HCT116 (cell line): ENCODE measurements at regions not wholly inside any gene's neighbourhood (a gene's known extent, or its start where the extent isn't known, plus 50 kb on each side); places are given as distances from the start of the nearest gene placed in this dataset.

Source experiments
- ATAC-seq: fragments of 200-7000 bp; cut with Tn5 transposase; 2 replicates; pipeline ENCODE4 v1.9.1; 2020; ENCODE audit warnings: mild to moderate bottlenecking, moderate library complexity
- BruUV-seq: library from RNA; stranded (reverse); fragments of 400-500 nt; replicated peaks from 2 replicates; lab custom pipeline; 2021; lab: Mats Ljungman, UMichigan
- CTCF ChIA-PET: fragments of 300-600 bp; sonication (Branson Sonifier 250); formaldehyde crosslinking; loops from one replicate; lab custom pipeline; 2021; ENCODE audit warnings: antibody characterized with exemption; lab: Charles Lee
- POLR2A ChIA-PET: fragments of 300-600, 350-600 bp; sonication (Branson Sonifier 250); formaldehyde crosslinking; loops from one replicate; lab custom pipeline; 2021; ENCODE audit warnings: antibody characterized with exemption; lab: Charles Lee
- RAD21 ChIA-PET, 2 experiments: fragments of 300-600 bp; sonication (Branson Sonifier 250); formaldehyde crosslinking; loops; one replicate each; lab custom pipeline; 2023; ENCODE audit warnings: low total read pairs in 2 of 2; ENCODE audit not compliant: uncharacterized antibody in 2 of 2, unreplicated experiment in 2 of 2, low non-redundant PET in 1 of 2; lab: Charles Lee
- DNase-seq: peaks from one replicate; pipeline ENCODE4 v3.0.0-alpha.2; 2010; ENCODE audit warnings: low read depth, low spot score
- H2AFZ ChIP-seq: fragments of 200-600 bp; shearing (Covaris generic), sonication (generic); 2 replicates; pipeline ENCODE4 v1.6.1; 2017; ENCODE audit warnings: low read depth, mixed run types, mixed read lengths, antibody characterized with exemption, low read length; ENCODE audit not compliant: poor library complexity, severe bottlenecking
- H3K27ac ChIP-seq: 2 replicates; pipeline ENCODE4 v1.5.1; 2012; ENCODE audit warnings: low read depth, low read length
- H3K27me3 ChIP-seq: fragments of 200-600 bp; sonication (generic); 2 replicates; pipeline ENCODE4 v1.6.1; 2016; ENCODE audit warnings: mixed run types, low read length, mixed read lengths; ENCODE audit not compliant: insufficient read depth
- H3K36me3 ChIP-seq, 2 experiments: fragments of 200-500 bp in 1 of 2; fragments of 200-600 bp in 1 of 2; sonication (Bioruptor generic) in 1 of 2; sonication (generic) in 1 of 2; 2 replicates each; pipeline versions ENCODE4 v1.5.1 to v1.6.1; 2014 to 2016; ENCODE audit warnings: low read length in 2 of 2, inconsistent platforms in 1 of 2, mixed read lengths in 1 of 2, mixed run types in 1 of 2; ENCODE audit not compliant: insufficient read depth in 2 of 2, control insufficient read depth in 1 of 2
- H3K4me1 ChIP-seq, 2 experiments: fragments of 200-600 bp in 1 of 2; sonication (generic) in 1 of 2; 2 replicates each; pipeline versions ENCODE4 v1.5.1 to v1.6.1; 2012 to 2017; ENCODE audit warnings: low read length in 2 of 2, inconsistent platforms in 1 of 2, mild to moderate bottlenecking in 1 of 2, mixed read lengths in 1 of 2, mixed run types in 1 of 2, moderate library complexity in 1 of 2; ENCODE audit not compliant: insufficient read depth in 2 of 2, control insufficient read depth in 1 of 2
- H3K4me2 ChIP-seq: fragments of 200-600 bp; sonication (generic); 2 replicates; pipeline ENCODE4 v1.6.1; 2017; ENCODE audit warnings: mixed run types, low read length, mixed read lengths
- H3K4me3 ChIP-seq, 2 experiments: fragments of 200-600 bp in 1 of 2; sonication (generic) in 1 of 2; replicated peaks in 1 of 2; 2 replicates each; pipeline ENCODE4 v1.5.1; 2011 to 2016; ENCODE audit warnings: low read length in 2 of 2, control low read depth in 1 of 2, low read depth in 1 of 2, mild to moderate bottlenecking in 1 of 2, mixed read lengths in 1 of 2, mixed run types in 1 of 2
- H3K79me2 ChIP-seq: fragments of 200-600 bp; sonication (generic); 2 replicates; pipeline ENCODE4 v1.6.1; 2017; ENCODE audit warnings: mild to moderate bottlenecking, mixed run types, low read length, moderate library complexity, mixed read lengths; ENCODE audit not compliant: insufficient read depth
- H3K9ac ChIP-seq: fragments of 200-600 bp; sonication (generic); 2 replicates; pipeline ENCODE4 v1.6.1; 2016; ENCODE audit warnings: low read length, mixed read lengths
- H3K9me2 ChIP-seq: fragments of 200-600 bp; sonication (generic), shearing (Covaris generic); 2 replicates; pipeline ENCODE4 v1.6.1; 2017; ENCODE audit warnings: mixed run types, mild to moderate bottlenecking, moderate library complexity; ENCODE audit not compliant: insufficient read depth
- H3K9me3 ChIP-seq, 2 experiments: fragments of 200-500 bp in 1 of 2; fragments of 200-600 bp in 1 of 2; sonication (Bioruptor generic) in 1 of 2; sonication (generic) in 1 of 2; 2 replicates each; pipeline ENCODE4 v1.6.1; 2014 to 2017; ENCODE audit warnings: low read length in 2 of 2, mixed read lengths in 2 of 2, inconsistent platforms in 1 of 2, low read depth in 1 of 2, mild to moderate bottlenecking in 1 of 2, mixed run types in 1 of 2, moderate library complexity in 1 of 2; ENCODE audit not compliant: control insufficient read depth in 1 of 2, insufficient read depth in 1 of 2
- H4K20me1 ChIP-seq: fragments of 200-600 bp; sonication (generic), shearing (Covaris generic); 2 replicates; pipeline ENCODE4 v1.6.1; 2017; ENCODE audit warnings: mixed run types, mild to moderate bottlenecking, moderate library complexity; ENCODE audit not compliant: insufficient read depth
- EGR1 ChIP-seq: IDR thresholded peaks from 2 replicates; pipeline ENCODE4 v1.6.1; 2012; ENCODE audit warnings: low read depth
- EZH2phosphoT487 ChIP-seq: fragments of 200-600 bp; IDR thresholded peaks from 2 replicates; pipeline ENCODE4 v1.6.1; 2018; ENCODE audit warnings: antibody characterized with exemption, borderline replicate concordance
- FOSL1 ChIP-seq: IDR thresholded peaks from 2 replicates; pipeline ENCODE4 v1.6.1; 2012; ENCODE audit warnings: low read depth
- JUND ChIP-seq: IDR thresholded peaks from 2 replicates; pipeline ENCODE4 v1.6.1; 2012
- POLR2AphosphoS5 ChIP-seq: IDR thresholded peaks from 2 replicates; pipeline ENCODE4 v1.6.1; 2011; ENCODE audit warnings: mild to moderate bottlenecking, low read depth, low read length, moderate library complexity
- RAD21 ChIP-seq: IDR thresholded peaks from 2 replicates; pipeline ENCODE4 v1.6.1; 2012; ENCODE audit warnings: low read depth, mild to moderate bottlenecking
- SIN3A ChIP-seq: IDR thresholded peaks from 2 replicates; pipeline ENCODE4 v1.6.1; 2012; ENCODE audit warnings: low read depth
- SP1 ChIP-seq: IDR thresholded peaks from 2 replicates; pipeline ENCODE4 v1.6.1; 2012; ENCODE audit warnings: low read depth
- SRF ChIP-seq: IDR thresholded peaks from 2 replicates; pipeline ENCODE4 v1.6.1; 2012; ENCODE audit warnings: low read depth
- TCF7L2 ChIP-seq: IDR thresholded peaks from 2 replicates; pipeline ENCODE4 v1.7.0; 2011; ENCODE audit warnings: borderline replicate concordance, inconsistent platforms; ENCODE audit not compliant: insufficient read depth, insufficient read length; ENCODE audit errors: extremely low read depth
- YY1 ChIP-seq: IDR thresholded peaks from 2 replicates; pipeline ENCODE4 v1.6.1; 2011; ENCODE audit warnings: low read length, low read depth, moderate library complexity, mild to moderate bottlenecking; ENCODE audit not compliant: insufficient replicate concordance; ENCODE audit errors: extremely low read depth
- intact Hi-C: fragments of 100-400 bp; cut with micrococcal nuclease; formaldehyde crosslinking; loops from 2 replicates; pipeline ENCODE4 v1.10.0; 2022
- TF ChIP-seq, protein P1 (sequence below), 3 experiments: fragments of 200-600 bp in 1 of 3; sonication (generic) in 1 of 3; IDR thresholded peaks in 2 of 3; conservative IDR thresholded peaks in 1 of 3; 2 replicates each; pipeline ENCODE4 v1.5.1; 2012 to 2017; ENCODE audit warnings: low read depth in 2 of 3, low read length in 2 of 3, antibody characterized with exemption in 1 of 3, borderline replicate concordance in 1 of 3, control low read depth in 1 of 3, mild to moderate bottlenecking in 1 of 3, mixed read lengths in 1 of 3, mixed run types in 1 of 3, moderate library complexity in 1 of 3; ENCODE audit not compliant: insufficient read depth in 1 of 3
- TF ChIP-seq, protein P2 (sequence below): IDR thresholded peaks from 2 replicates; pipeline ENCODE4 v1.6.1; 2012; ENCODE audit warnings: low read depth

DNA sequence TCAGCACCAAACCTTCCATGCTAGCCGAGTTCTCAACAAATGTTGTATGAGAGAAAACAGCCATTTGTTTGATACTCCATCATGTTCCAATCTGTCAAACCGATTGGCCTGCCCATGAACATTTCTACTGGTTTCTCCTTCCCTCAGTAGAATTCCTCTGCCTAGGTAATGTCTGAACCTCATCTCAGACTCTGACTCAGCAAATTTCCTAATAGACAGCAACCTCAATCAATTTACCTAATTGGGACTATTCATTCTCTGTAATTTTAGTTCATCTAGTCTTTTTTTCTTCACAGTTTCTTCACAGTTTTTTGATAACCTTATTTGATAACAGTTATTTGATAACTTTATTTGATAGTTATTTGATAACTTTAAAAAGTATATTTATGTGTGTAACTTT, 585.1 kb downstream of the DNAJB9 start:
- H3K27me3 ChIP-seq: no peaks in the 10 kb centered on the region
- H3K4me3 ChIP-seq: no peak overlapping the region
- no peaks in the 10 kb centered on the region for H3K36me3 ChIP-seq
- intact Hi-C loops: no loop called here
- ChIA-PET RAD21 (no interaction called here), CTCF (no interaction called here), POLR2A (no interaction called here)
- no peaks in the 10 kb centered on the region for H3K9me3 ChIP-seq
- H3K9ac ChIP-seq: no peak overlapping the region
- no peak overlapping the region for H2AFZ ChIP-seq
- no peak overlapping the region for H3K4me2 ChIP-seq
- no peak overlapping the region for H3K27ac ChIP-seq
- TF ChIP-seq SIN3A: no peak
- no peak for TF ChIP-seq YY1
- TF ChIP-seq SRF: no peak
- no peak for TF ChIP-seq JUND
- no peak for TF ChIP-seq RAD21
- no peak for TF ChIP-seq EZH2phosphoT487
- no peak for TF ChIP-seq SP1
- TF ChIP-seq, protein P1, sequence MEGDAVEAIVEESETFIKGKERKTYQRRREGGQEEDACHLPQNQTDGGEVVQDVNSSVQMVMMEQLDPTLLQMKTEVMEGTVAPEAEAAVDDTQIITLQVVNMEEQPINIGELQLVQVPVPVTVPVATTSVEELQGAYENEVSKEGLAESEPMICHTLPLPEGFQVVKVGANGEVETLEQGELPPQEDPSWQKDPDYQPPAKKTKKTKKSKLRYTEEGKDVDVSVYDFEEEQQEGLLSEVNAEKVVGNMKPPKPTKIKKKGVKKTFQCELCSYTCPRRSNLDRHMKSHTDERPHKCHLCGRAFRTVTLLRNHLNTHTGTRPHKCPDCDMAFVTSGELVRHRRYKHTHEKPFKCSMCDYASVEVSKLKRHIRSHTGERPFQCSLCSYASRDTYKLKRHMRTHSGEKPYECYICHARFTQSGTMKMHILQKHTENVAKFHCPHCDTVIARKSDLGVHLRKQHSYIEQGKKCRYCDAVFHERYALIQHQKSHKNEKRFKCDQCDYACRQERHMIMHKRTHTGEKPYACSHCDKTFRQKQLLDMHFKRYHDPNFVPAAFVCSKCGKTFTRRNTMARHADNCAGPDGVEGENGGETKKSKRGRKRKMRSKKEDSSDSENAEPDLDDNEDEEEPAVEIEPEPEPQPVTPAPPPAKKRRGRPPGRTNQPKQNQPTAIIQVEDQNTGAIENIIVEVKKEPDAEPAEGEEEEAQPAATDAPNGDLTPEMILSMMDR (IDR thresholded peaks at IDR 0.05 in 2 of 3, conservative IDR thresholded peaks at IDR 0.05 in 1 of 3; ENCODE audit: borderline replicate concordance in 1 of 3, insufficient read depth in 1 of 3, low read depth in 2 of 3, low read length in 2 of 3): no peak
- no peak for TF ChIP-seq POLR2AphosphoS5
- TF ChIP-seq, protein P2, sequence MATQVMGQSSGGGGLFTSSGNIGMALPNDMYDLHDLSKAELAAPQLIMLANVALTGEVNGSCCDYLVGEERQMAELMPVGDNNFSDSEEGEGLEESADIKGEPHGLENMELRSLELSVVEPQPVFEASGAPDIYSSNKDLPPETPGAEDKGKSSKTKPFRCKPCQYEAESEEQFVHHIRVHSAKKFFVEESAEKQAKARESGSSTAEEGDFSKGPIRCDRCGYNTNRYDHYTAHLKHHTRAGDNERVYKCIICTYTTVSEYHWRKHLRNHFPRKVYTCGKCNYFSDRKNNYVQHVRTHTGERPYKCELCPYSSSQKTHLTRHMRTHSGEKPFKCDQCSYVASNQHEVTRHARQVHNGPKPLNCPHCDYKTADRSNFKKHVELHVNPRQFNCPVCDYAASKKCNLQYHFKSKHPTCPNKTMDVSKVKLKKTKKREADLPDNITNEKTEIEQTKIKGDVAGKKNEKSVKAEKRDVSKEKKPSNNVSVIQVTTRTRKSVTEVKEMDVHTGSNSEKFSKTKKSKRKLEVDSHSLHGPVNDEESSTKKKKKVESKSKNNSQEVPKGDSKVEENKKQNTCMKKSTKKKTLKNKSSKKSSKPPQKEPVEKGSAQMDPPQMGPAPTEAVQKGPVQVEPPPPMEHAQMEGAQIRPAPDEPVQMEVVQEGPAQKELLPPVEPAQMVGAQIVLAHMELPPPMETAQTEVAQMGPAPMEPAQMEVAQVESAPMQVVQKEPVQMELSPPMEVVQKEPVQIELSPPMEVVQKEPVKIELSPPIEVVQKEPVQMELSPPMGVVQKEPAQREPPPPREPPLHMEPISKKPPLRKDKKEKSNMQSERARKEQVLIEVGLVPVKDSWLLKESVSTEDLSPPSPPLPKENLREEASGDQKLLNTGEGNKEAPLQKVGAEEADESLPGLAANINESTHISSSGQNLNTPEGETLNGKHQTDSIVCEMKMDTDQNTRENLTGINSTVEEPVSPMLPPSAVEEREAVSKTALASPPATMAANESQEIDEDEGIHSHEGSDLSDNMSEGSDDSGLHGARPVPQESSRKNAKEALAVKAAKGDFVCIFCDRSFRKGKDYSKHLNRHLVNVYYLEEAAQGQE: no peak
- TF ChIP-seq TCF7L2: no peak
- TF ChIP-seq EGR1: no peak
- no peak for TF ChIP-seq FOSL1
- TF ChIP-seq, all 23 proteins: peak for 0
- no peaks in the 10 kb centered on the region for H4K20me1 ChIP-seq
- BruUV-seq: no TSS peak
- no peaks in the 10 kb centered on the region for H3K79me2 ChIP-seq
- H3K9me2 ChIP-seq: no peaks in the 10 kb centered on the region
- H3K4me1 ChIP-seq: no peaks in the 10 kb centered on the region
- DNase-seq (no peak), ATAC-seq (no peak)
